Left forelimb (tissue), 1 donor: ENCODE measurements at regions not wholly inside any gene's neighbourhood (a gene's known extent, or its start where the extent isn't known, plus 50 kb on each side); places are given as distances from the start of the nearest gene placed in this dataset.

ENCODE experiments used
- DNase-seq: peaks from one replicate; pipeline ENCODE4 v3.0.0-alpha.2; 2018; ENCODE audit warnings: low spot score

GRCh38 chr15:96019114-96019513 lies 311.4 kb upstream of the NR2F2 start:
- DNase-seq, result no peak

- no peak for DNase-seq
Observed at GRCh38 chr15:96020133-96020532, 310.4 kb upstream of the NR2F2 start.

- no peak for DNase-seq
Observed at GRCh38 chr15:96020797-96021196, 309.7 kb upstream of the NR2F2 start.

DNA sequence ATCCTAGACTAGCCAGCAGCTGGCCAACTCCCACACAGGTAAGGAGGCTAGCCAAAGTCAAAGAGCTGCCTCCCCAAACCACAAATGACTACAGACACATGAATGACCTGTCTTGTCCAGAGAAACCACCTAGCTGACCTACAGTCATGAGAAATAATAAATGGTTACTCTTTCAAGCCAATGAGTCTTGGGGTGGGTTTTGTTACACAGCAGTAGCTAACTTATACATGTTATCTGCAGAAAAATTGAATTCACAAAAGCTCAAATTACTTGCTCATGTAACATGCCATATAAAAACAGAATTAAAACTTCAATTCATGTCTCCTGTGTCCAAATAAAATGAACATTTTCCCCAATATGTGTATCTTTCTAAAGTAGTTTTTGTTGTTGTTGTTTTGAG lies 307.4 kb upstream of the NR2F2 start:
- DNase-seq, result no peak

- no peak for DNase-seq
Observed at GRCh38 chr15:96027501-96027900, 303.0 kb upstream of the NR2F2 start.

GRCh38 chr15:96028620-96029019 lies 301.9 kb upstream of the NR2F2 start:
- DNase-seq, result no peak

DNA sequence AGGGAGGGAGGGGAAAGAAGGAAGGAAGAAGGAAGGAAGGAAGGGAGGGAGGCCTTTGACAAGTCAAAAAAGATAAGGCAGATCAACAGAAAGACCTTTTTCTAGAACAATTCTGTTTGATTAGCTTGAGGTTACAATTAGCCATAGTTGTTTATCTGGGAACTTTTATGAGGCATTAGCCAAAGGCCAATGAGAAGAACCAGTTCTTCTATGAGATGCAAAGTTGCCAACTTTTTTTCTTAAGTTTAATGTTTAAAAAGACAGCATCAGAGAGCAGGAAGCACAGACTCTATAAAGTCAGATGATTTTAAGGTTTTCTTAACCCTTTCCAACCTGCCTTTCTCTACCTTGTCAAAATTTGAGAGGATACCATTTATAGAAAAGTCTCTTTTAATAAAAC lies 301.3 kb upstream of the NR2F2 start:
- DNase-seq, result no peak

GRCh38 chr15:96031426-96032110 lies 298.9 kb upstream of the NR2F2 start:
- DNase-seq, result no peak

DNA sequence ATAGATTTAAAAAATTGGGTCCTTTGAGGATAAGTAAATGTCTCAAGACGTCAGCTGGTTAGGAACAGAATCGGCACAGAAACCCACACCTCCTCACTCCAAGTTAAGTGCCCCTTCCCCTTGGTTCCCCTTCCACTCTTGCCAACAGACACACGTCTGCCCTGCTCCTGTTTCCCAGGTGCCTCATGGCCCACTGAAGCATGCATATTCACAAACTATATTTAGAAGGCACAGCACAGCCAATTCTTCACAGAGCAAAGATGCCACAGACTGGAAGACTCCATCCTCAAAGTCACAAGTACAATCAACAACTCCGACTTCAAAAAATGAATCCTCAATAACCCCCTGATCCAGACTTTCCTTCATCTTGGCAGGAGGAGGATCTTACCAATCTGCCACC lies 295.4 kb upstream of the NR2F2 start:
- DNase-seq, result no peak

GRCh38 chr15:96035635-96036034 lies 294.9 kb upstream of the NR2F2 start:
- DNase-seq, result no peak

- DNase-seq, result no peak
Observed at GRCh38 chr15:96037584-96037983, 292.9 kb upstream of the NR2F2 start.

- no peak for DNase-seq
Observed at GRCh38 chr15:96038131-96038530, 292.4 kb upstream of the NR2F2 start.

GRCh38 chr15:96038650-96039049 lies 291.9 kb upstream of the NR2F2 start:
- DNase-seq, result no peak

GRCh38 chr15:96041982-96042733 lies 288.3 kb upstream of the NR2F2 start:
- no peak for DNase-seq

GRCh38 chr15:96042734-96043224 lies 287.7 kb upstream of the NR2F2 start:
- DNase-seq, result no peak

- DNase-seq, result no peak
Observed at GRCh38 chr15:96043591-96044171, 286.8 kb upstream of the NR2F2 start.

DNA sequence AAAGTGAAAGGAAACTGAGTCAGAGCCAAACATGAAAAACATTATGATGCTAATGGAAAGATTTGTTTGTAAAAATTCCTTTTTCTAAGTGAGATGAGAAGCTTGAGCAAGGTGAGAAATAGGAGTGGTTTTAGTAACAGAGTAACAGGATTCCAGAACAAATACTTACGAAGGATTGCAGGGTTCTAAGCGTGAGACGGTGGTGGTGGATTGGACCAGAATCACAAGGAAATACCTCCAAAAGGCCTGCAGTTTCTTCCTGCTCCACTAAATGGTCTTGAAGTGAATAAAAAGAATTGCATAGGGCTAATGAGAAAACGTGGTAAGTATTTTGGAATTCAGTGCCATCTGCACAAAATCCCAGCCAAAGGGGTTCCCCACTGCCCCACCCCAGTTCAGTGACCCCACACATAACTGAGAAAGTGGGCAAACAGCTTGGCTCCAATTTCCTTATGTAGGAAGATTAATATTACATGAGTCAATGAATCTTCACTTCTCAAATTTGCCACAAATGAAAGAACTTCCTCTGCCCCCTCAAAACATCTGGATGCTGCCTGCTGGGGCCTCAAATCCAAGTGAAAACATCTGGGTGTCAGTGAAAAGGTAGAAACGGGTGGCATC lies 283.8 kb upstream of the NR2F2 start:
- DNase-seq, result no peak

DNA sequence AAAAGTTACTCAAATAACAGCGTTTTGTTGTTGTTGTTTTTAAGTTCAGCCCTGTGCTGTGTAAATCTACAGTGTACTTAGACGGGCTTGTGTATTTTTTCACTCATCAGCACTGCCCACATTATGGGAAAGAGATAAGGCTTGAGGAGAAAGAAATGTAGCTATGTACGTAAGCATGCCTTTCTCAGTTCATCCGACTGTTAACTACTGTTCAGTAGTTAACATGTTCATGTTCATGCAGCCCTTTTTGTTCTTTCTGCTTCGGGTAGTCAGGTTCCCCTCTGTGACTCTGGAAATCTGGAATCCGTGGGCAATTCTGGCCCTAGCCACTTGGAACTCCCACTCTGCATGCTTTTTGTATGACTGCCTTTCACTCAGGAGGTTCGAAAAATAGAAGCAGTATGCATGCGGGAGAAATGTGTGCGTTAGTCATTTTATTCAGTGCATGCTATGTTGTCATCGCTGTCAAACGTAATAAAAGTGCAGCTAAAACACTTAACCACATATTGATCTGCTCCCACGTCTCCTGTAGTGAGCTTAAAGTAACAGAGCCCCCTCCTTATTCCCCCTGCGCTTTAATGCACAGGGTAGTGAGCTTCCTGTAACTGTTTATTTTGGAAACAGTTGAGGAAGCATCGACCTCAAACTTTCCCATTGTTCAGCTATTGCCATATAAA lies 283.1 kb upstream of the NR2F2 start:
- no peak for DNase-seq

DNA sequence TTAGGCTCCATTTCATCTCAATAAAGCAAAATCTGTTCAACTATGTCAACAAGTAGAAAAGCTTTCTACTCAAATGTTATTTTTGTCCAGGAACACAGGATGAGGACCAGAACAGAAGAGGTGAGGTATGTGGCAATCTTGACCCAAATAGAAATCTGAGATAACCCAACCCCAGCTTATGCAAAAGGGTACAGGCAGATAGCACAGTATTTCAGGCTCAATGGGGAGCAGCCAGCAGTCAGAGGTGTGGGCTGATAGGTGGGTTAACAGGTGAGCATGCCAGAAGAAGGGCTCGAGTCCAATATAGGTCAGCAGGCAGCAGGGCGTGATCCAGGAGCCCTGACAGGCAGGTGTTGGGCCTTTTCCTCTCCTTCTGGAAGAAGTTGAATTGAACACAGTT lies 281.2 kb upstream of the NR2F2 start:
- DNase-seq, result no peak

GRCh38 chr15:96049766-96050165 lies 280.7 kb upstream of the NR2F2 start:
- no peak for DNase-seq

DNA sequence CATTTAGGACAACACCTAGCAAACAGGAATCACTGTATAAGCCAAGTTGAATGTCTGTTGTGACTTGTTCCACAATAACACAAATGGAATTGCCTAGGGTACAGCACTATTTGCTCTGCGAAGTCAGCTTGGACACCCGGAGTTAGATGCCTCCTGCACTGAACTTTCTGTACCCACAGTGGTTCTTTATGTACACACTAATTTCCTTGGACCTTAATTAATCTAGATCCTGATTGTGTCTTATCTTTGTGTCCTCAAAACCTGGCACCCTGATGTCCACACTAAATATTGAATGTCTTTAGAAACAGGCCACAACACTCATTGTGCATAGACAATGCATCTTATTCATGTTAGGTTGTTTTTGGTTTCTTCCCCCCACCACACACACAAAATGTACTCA lies 278.9 kb upstream of the NR2F2 start:
- no peak for DNase-seq

DNA sequence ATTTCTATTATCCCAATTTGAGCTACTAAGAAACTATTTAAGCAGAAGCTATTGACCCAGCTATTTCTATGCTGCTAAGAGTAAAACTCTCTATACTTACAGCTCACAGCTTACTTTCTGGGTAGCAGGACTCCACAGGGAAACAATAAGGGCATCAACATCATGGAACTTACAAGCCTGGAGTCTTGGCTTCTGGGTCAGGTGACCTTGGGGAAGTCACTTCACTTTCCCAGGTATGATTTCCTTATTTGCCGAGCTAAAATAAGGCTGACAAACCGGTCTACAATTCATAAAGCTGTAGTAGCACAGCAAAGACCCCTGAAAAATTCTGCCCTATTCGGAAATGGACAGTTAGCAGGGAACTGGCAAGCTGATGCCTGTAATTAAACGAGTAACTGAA lies 278.3 kb upstream of the NR2F2 start:
- DNase-seq, result no peak
